ENCODE measurements at regions not wholly inside any gene's neighbourhood (a gene's known extent, or its start where the extent isn't known, plus 50 kb on each side); places are given as distances from the start of the nearest gene placed in this dataset.
"Not testable (repeated sequence)": the region's sequence is repeated elsewhere in the genome, so short reads cannot be mapped to it uniquely, and the experiment has no call there.

DNA sequence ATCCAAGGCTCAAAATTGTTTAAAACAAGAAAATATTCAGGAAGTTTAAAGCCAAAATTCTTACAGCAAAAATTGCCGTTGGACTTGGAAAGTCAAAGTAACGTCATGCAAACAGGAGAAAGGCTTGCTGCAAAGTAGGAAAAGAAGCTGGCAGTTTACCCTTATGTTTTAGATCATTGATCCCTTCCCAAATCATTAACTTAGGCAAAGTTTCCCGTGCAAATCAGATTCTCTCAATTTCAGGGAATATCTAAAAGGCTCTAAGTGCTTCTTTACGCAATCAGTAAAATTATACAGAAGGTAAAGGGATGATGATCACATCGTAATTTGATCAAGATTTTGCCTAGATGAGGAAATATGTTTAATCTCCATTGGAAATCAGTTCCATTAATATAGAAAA, 197.5 kb downstream of the ALDH8A1 start:
- Histone ChIP-seq H3K27ac (no peak overlapping the region), H3K27me3 (no peaks in the 10 kb centered on the region), H3K9ac (ENCODE audit: low read depth in 2 of 2, low read length in 2 of 2) (no peak overlapping the region), H3K4me3 (no peak overlapping the region), H3K36me3 (no peaks in the 10 kb centered on the region), H3K4me1 (no peaks in the 10 kb centered on the region), H3K9me3 (no peaks in the 10 kb centered on the region)
- TF ChIP-seq, protein P1, sequence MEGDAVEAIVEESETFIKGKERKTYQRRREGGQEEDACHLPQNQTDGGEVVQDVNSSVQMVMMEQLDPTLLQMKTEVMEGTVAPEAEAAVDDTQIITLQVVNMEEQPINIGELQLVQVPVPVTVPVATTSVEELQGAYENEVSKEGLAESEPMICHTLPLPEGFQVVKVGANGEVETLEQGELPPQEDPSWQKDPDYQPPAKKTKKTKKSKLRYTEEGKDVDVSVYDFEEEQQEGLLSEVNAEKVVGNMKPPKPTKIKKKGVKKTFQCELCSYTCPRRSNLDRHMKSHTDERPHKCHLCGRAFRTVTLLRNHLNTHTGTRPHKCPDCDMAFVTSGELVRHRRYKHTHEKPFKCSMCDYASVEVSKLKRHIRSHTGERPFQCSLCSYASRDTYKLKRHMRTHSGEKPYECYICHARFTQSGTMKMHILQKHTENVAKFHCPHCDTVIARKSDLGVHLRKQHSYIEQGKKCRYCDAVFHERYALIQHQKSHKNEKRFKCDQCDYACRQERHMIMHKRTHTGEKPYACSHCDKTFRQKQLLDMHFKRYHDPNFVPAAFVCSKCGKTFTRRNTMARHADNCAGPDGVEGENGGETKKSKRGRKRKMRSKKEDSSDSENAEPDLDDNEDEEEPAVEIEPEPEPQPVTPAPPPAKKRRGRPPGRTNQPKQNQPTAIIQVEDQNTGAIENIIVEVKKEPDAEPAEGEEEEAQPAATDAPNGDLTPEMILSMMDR (IDR thresholded peaks at IDR 0.05) = no peak
- intact Hi-C loops (cut with DNase I) = no loop called here
- DNase-seq = no peak

DNA sequence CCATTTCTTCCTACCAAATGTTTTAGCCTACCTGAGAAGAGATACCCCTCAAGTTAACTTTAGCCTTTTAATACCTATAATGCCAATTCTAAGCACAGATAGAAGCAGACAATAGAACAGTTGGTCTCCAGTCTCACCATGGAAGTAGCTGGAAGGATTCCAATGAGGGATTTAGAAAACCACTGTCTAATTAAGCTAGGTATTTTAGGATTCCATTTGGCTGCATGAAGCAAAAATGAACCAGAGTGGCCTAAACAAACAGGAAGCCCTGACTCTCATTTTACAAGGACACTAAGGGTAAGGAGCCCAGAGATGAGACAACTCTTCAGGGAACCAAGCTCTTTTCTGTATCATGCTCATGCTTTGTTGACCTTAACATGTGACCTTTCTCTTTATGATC, 199.2 kb downstream of the ALDH8A1 start:
- H3K4me1 ChIP-seq = no peaks in the 10 kb centered on the region
- H3K27ac ChIP-seq = no peak overlapping the region
- no peak overlapping the region for H3K9ac ChIP-seq (ENCODE audit: low read depth in 2 of 2, low read length in 2 of 2)
- no peaks in the 10 kb centered on the region for H3K36me3 ChIP-seq
- intact Hi-C loops (cut with DNase I) = no loop called here
- DNase-seq = no peak
- no peaks in the 10 kb centered on the region for H3K27me3 ChIP-seq
- TF ChIP-seq, protein P1 (IDR thresholded peaks at IDR 0.05) = no peak
- no peak overlapping the region for H3K4me3 ChIP-seq
- no peaks in the 10 kb centered on the region for H3K9me3 ChIP-seq

DNA sequence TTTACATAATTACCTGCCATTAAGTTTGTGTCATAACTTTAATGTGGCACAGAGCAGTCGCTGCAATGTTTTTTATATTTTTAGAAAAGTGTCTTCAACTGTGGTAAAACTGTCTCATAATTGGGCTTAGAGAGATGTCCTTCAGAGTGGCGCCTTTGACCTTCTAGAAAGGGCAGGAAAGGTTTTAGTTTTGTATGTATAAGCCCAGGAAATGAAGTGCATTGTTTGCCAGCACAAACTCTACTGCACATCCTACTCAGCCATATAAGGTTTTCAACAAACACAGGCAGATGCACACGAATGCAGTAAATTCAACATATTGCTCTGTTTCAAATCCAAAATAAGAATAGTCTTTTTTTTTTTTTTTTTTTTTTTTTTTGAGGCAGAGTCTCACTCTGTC, 201.4 kb downstream of the ALDH8A1 start:
- Histone ChIP-seq H3K27ac (no peak overlapping the region), H3K4me3 (no peak overlapping the region), H3K36me3 (no peaks in the 10 kb centered on the region), H3K27me3 (no peaks in the 10 kb centered on the region), H3K4me1 (no peaks in the 10 kb centered on the region), H3K9ac (ENCODE audit: low read depth in 2 of 2, low read length in 2 of 2) (no peak overlapping the region), H3K9me3 (no peaks in the 10 kb centered on the region)
- TF ChIP-seq, protein P1 (IDR thresholded peaks at IDR 0.05) = no peak
- intact Hi-C loops (cut with DNase I) = no loop called here
- DNase-seq = no peak

DNA sequence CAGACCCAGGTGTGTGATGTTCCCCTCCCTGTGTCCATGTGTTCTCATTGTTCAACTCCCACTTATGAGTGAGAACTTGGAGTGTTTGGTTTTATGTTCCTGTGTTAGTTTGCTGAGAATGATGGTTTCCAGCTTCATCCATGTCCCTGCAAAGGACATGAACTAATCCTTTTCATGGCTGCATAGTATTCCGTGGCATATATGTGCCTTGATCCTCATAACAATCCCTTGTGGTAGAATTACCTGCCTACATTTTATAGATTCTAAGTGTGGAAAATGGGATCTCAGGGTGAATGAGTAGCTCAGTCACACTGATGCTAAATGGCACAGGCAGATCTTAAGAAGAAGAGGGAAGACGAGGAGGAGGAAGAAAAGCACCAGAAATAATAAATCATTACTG, 202.7 kb downstream of the ALDH8A1 start:
- H3K36me3 ChIP-seq; intact Hi-C loops (cut with DNase I); H3K4me3 ChIP-seq; H3K9me3 ChIP-seq; H3K27ac ChIP-seq; H3K4me1 ChIP-seq; H3K9ac ChIP-seq (ENCODE audit: low read depth in 2 of 2, low read length in 2 of 2); DNase-seq; H3K27me3 ChIP-seq: not testable (repeated sequence)

DNA sequence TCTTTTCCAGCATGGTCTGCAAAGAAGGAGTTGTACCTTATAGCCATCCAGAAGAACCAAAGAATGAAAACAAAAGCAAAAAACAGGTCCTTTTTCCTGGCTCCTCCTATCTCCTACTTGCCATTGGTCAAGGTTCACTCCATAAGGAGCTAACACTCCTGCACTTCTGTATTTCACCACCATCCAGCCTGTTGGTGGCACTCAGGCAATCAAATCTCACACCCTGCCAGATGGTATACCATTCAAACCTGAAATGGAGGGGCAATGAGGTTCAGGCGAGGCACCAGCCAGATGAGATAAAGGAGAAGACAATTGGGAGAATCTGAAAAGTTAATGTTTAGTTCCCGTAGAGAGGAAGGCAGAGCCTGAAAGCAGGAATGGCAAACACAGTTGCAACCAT, 203.8 kb downstream of the ALDH8A1 start:
- DNase-seq = no peak

DNA sequence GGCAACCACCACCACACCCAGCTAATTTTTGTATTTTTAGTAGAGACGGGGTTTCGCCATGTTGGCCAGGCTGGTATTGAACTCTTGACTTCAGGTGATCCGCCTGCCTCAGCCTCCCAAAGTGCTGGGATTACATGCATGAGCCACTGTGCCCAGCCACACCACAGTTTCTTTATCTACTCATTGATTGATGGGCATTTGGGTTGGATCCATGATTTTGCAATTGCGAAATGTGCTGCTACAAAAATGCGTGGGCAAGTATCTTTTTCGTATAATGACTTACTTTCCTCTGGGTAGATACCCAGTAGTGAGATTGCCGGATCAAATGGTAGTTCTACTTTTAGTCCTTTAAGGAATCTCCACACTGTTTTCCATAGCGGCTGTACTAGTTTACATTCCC, 204.7 kb downstream of the ALDH8A1 start:
- H3K36me3 ChIP-seq; H3K27me3 ChIP-seq; H3K9ac ChIP-seq (ENCODE audit: low read depth in 2 of 2, low read length in 2 of 2); H3K27ac ChIP-seq; DNase-seq; H3K4me3 ChIP-seq; intact Hi-C loops (cut with DNase I); H3K4me1 ChIP-seq; H3K9me3 ChIP-seq: not testable (repeated sequence)

More for the DNA sequence above, 203.8 kb downstream of the ALDH8A1 start:
- no peaks in the 10 kb centered on the region for H3K4me1 ChIP-seq
- H3K4me3 ChIP-seq = no peak overlapping the region
- TF ChIP-seq, protein P1 (IDR thresholded peaks at IDR 0.05) = no peak
- H3K27me3 ChIP-seq = no peaks in the 10 kb centered on the region
- intact Hi-C loops (cut with DNase I) = no loop called here
- H3K9ac ChIP-seq (ENCODE audit: low read depth in 2 of 2, low read length in 2 of 2) = no peak overlapping the region
- H3K9me3 ChIP-seq = no peaks in the 10 kb centered on the region
- no peak overlapping the region for H3K27ac ChIP-seq
- no peaks in the 10 kb centered on the region for H3K36me3 ChIP-seq

DNA sequence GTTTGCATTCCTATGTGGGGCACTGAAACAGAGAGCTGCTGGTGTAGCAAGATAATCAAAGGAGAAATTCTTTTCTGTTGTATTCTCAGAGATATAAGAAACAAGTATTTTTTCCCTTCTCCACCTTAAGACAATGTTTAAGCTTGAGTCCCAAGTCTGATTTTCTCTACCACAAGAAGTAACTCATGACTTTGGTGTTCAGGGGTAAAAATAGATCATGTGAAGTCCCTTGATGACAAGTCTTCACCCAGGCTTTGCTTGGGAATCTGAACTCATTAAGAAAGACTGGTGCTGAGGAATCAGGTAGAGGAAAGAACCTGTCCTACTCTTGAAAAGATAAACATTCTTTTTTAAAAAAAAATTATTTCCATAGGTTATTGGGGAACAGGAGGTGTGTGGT, 205.6 kb downstream of the ALDH8A1 start:
- no peak for DNase-seq
- TF ChIP-seq, protein P1 (IDR thresholded peaks at IDR 0.05) = no peak

More for the DNA sequence above, 205.6 kb downstream of the ALDH8A1 start:
- no peaks in the 10 kb centered on the region for H3K27me3 ChIP-seq
- H3K4me1 ChIP-seq = no peaks in the 10 kb centered on the region
- H3K9me3 ChIP-seq = no peaks in the 10 kb centered on the region
- intact Hi-C loops (cut with DNase I) = no loop called here
- no peak overlapping the region for H3K4me3 ChIP-seq
- no peak overlapping the region for H3K9ac ChIP-seq (ENCODE audit: low read depth in 2 of 2, low read length in 2 of 2)
- H3K27ac ChIP-seq = no peak overlapping the region
- H3K36me3 ChIP-seq = no peaks in the 10 kb centered on the region

Data from colonic mucosa (tissue), 4 donors.